SW480 (cell line): ENCODE measurements at regions not wholly inside any gene's neighbourhood (a gene's known extent, or its start where the extent isn't known, plus 50 kb on each side); places are given as distances from the start of the nearest gene placed in this dataset.

Source experiments
- DNase-seq: peaks from one replicate; pipeline ENCODE4 v3.0.0-alpha.2; 2016; ENCODE audit warnings: low spot score

DNA sequence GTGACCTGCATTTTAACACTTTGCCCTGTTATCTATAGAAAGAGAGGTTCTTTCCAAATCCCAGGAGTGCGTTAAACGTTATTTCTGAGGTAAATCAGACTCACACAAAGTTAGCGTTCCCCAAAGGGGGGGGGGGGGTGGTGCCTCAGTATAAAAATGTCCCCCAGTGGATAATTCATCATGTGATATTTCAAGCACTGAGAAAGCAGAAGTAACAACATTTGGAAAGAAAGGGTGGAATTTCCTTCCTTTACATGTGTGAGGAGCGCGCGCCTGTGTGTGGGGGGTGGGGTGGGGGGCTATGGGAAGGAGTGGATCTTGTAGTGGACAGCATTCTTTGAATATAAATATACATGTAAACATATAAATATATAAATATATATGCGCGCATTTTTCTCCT lies 630.9 kb downstream of the NYAP2 start:
- DNase-seq = no peak

DNA sequence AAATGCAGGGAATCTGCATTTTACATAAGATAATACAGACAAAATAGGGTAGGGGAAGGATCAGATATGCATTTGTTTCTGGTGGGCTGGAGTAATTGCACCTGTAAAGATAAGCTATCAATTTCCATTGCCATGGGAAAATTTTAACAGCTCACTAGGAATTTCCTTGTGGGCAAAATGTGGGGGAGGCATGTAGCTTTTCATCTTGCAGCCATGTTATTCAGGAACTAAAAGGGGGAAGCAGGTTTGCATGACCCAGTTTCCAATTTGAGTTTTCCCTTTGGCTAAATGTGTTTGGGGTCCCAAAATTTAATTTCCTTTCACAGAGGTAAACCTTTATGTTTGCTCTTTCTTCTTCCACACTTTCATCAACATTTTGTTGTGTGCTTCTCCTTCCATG lies 624.4 kb downstream of the NYAP2 start:
- no peak for DNase-seq

DNA sequence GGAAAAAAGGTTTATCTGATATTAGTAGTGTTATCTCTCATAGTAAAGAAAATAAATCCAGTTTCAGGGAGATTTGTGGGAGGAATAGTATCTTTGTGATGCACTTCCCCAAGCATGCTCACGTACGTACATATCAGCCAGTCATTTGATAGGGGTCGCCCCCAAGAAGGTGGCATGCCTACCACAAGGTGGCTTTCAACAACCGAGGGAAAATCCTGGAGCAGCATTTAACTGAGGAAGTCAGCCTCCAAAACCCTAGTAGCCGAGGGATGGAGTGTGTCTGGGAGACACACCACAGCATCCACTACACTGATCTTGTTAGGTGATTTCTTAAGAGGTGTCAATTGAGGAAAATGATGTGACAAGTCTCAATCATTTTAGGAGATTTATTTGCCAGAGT lies 623.9 kb downstream of the NYAP2 start:
- DNase-seq = no peak

DNA sequence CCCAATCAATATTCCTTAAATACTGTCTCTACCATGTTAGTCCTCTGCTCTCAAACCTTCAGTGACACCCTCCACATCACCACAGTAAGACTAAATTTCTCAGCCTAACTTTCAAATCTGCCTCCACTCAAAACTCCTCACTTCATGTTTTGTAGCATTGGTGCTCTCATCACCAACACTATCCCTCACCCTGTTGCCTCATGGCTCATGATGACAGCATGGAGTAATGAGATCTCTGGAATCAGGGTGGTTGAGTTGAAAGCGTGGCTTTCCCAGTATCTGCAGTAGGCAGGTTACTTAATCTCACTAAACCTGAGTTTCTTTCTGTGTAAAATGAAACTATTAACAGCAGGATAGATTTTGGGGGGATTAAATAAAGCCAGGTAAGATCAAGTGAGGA lies 621.4 kb downstream of the NYAP2 start:
- no peak for DNase-seq

DNA sequence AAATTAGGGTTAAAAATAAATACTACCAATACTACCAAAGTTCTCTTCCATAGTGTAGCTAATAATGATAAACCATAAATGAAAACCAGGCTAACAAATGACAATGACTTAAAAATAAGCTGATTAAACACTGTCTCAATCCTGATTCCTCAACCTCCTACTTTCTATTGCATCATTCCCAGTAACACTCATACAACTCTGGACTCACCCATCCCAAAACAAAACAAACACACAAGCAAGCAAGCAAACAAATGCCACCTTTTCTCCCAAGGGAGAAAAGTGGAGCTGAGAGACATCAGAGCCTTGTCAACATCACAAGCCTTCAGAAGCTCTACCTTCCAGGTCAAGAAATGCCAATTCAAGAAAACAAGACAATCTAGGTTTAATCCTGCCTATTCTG lies 620.7 kb downstream of the NYAP2 start:
- DNase-seq = no peak

DNA sequence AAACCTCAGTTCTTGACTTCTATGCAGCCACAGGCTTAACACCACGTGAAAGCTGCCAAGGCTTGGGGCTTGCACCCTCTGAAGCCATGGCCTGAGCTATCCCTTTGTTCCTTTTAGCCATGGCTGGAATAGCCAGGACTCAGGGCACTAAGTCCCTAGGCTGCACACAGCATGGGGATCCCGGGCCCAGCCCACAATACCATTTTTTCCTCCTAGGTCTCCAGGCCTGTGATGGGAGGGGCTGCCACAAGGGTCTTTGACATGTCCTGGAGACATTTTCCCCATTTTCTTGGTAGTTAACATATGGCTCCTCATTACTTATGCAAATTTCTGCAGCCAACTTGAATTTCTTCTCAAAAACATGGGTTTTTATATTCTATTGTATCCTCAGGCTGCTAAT lies 619.1 kb downstream of the NYAP2 start:
- no peak for DNase-seq

DNA sequence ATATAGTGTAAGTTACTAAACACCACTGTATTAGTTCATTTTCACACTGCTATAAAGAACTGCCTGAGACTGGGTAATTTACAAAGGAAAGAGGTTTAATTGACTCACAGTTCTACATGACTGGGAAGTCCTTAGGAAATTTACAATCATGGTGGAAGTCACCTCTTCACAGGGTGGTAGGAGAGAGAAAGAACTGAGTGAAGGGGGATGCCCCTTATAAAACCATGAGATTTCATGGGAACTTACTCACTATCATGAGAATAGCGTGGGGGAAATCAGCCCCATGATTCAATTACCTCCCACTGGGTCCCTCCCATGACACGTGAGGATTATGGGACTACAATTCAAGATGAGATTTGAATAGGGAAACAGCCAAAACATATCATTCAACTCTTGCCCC lies 618.0 kb downstream of the NYAP2 start:
- no peak for DNase-seq

DNA sequence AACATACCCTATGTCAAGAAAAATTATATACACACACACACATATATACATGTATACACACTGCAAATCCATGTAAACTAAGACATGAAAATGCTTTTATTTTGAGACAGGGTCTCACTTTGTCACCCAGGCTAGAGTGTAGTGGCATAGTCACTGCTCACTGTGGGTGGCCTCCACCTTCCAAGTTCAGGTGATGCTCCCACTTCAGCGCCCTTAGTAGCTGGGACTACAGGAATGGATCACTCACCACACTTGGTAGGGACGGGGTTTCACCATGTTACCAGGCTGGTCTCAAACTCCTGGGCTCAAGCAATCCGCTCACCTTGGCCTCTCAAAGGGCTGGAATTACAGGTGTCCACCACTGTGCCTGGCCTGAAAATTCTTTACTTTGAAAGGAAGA lies 617.6 kb downstream of the NYAP2 start:
- DNase-seq = no peak

DNA sequence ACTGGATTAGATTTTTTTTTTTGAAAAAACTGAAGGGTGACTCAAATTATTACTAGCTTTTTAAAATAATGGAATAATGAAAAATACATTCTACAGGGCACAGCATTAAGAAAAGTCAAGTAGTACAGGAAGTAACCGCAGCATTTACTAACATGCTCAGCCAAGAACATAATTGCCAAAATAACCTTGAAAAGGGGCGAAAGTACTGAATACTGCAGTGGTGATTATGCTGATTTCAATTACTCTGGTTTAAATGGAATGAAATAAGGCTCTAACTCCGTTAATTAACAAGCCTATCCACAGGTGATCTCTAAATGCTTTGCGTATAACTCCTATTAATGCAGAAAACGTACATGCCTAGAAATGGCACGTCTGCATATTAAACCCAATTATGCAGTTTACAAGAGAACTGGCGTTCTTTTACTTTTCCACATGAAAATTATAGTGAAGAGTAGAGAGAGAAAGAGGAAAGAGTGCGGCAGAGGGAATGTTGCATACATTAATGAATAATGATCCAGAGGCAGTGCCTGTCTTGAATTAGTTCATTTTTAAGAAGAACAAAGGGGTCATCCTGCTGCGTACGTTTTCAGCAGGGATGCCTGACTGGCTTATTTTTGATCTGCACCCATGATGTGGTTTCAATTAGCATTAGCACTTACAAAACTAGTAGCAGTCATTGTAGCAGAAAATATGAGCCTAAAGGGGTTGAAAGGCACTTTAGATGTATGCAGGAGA lies 612.4 kb downstream of the NYAP2 start:
- no peak for DNase-seq

DNA sequence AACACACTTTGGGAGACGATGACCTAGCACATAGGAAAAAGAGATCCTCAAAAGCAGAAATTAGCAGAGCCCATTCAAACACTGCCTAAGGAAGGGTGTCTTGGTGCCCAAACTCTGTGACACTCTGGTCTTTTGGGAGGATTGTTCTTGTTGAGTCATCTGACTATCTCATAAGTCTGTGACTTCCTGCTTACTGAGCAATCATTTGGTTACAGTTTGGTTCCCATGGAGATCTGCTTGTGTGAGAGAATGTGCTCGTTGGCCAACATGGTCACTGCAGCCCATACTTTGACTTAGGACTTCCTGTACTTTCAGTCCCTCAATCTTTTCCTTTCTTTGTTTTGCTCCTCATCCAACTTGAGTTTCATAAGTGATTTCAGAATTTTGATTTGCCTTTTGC lies 602.9 kb downstream of the NYAP2 start:
- DNase-seq = peak; percentile 6

DNA sequence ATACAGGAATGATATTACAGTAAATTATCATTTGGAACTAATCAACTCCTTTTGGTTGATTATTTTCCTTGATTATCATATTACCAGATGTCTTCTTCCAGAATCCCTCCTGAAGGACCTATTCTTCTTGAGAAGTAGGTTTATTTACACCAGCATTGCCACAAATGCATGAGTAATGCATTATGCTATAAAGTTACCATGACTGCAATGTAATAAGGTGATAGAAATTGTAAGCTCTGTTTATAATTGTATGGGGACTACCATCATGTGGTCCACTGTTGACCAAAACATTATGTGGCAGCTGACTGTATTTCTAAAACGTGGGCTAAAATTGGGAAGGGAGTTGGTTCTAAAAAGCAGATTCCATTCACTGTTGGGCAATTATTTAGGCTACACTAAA lies 602.2 kb downstream of the NYAP2 start:
- DNase-seq = no peak

DNA sequence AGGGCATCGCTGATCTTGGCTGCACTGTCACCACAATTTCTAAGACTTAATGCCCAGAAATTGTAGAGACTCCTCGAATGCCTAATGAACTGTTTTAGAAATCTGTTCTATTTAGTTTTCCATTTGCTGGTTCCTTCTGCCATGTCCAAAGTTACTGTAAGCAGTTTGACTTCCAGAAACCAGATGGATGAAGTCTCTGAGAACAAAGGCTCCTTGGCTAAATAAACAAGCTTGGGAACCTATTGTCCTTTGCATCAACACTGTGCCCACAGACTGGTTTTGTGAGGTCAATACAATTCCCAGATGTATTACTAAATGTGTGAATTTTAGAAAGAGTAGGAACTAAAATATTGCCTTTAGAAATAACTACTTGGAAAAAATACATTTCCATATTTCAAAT lies 600.2 kb downstream of the NYAP2 start:
- DNase-seq = no peak

DNA sequence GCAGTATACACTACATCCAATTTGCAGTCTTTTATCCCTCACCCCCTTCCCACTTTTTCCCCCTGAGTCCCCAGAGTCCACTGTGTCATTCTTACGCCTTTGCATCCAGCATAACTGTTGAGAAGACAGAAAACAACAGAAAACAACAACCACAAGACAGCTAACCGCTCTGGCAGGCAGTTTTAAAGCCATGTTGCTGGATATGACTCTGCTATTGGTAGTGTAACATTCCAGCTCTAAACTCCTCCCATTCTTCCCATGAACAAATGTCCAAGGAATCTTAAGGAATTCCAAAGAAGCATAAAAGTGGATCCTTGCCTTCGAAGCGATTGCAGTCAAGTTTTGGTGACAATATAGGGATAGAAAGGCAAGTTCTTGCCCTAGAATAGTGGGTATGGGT lies 599.1 kb downstream of the NYAP2 start:
- no peak for DNase-seq

DNA sequence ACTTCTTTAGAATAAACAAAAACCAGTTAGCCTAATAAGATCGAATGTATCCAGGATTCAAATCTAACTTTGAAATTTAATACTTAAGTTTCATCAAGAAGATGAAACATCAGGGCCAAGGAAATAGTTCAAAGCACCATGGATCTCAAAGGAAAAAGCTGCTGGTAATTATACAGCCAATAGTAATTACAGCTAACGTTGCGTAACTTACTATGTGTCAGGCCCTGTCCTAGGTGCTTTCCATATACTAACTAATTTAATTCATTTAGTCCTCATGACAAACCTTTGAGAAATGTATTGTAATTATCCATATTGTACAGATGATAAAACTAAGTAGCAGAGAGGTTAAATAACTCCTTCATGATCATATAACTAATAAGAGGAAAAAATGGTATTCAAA lies 598.6 kb downstream of the NYAP2 start:
- no peak for DNase-seq

DNA sequence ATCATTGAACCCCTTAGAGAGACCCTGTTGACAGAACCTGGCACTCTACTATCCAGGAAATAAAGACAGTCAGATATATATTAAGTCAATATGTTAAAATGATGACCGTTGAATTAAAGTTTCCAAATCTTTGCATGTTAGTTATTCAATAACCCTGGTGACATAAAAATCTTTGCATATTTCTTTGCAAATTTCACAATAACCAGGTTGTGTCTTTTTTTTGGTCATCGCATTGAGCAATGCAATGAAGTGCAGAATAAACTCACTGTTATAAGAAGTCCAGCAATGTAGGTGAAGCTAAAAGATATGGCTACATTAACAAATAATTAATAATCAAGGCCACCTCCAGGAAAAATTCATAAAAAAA lies 596.9 kb downstream of the NYAP2 start:
- DNase-seq = no peak

DNA sequence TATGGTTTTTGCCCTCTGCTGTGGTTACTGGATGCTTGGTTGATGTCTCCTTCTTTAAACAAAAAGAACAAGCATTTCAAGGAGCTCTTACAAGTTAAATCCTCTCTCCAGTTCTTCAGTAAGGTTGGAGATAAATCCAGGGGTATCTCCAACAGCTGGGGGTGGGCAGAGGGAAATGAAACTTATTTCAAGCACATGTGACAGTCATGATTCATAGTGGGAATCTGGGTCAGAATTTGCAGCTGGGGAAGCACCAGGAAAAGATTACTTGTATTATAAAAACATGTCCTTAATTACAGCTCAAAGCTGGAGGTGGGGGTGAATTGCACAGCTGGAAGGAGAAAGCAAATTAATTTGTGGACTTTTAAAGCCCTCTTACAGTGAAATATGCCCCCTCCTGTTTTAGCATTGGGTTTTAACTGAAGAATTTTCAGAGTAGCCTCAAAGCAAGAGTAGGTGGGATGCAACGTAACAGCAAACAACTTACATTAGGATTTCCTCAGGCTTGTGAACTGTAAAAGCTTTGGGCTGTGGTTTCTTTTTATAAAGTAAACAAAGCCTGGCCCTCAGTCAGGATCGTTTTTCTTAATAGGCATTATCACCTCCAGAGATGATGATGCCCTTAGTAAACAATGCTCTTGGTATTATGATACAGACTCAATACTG lies 596.4 kb downstream of the NYAP2 start:
- DNase-seq = no peak

DNA sequence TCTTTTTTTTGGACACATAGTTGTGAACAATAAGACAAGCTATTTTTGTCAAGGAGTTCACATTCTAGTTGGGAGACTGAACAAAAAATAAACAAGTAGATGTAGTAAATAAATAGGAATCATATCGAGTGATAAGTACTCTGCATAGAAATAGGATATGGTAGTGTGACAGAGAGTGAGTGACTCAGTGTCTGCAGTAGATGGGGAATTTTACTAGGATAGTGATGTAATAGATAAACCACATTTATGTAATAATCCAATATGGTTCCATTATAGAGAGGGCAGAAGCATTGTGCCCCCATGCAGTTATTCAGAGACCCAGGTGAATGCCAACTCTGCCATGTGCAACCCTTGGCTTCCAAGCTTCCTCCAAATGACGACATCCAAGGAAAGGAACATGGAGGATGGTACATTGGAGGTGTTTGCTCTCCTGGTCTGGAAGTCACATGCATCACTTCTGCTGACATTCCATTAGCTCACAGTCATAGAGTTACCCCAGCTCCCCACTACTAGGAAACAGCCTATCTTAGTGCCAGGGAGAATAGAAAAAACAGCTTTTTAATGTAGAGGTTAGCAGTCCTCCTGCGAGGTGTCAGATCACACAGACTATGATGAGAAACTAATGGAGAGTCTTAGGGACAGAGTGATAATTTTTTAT lies 595.4 kb downstream of the NYAP2 start:
- no peak for DNase-seq

DNA sequence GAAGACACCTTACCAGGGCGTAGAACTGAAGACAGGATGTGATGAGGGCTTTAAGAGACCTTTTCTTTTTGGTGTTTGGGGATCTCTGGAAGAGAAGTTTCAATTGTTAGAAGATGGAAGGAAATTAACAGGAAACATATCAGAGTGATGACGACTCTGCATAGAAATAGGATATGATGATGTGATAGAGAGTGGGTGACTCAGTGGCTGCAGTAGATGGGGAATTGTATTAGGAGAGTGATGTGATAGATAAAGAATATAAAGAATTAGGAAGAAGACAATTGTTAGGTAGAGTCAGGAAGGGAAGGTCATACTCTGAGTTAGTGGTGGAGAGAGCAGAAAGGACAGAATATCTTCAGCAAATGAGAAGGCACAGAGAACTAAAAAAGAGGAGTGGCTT lies 593.9 kb downstream of the NYAP2 start:
- no peak for DNase-seq

DNA sequence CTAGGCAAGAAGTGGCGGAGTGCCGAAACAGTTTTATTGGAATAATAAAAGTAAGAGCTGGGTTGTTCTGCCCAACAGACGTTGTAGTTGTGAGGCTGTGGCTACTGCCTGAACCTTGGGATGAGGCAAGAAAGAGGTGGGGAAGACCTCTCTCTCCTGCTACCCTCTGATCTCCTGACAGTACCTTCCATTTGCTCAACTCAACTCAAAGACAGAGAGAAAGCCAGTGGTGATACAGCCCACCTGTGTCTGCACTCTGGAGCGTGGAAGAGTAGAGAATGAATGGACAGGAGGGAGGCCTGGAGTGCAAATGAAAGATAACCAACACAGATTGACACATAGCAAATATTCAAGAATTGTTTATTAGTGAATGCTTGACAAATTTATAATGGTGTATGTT lies 590.3 kb downstream of the NYAP2 start:
- DNase-seq = no peak

DNA sequence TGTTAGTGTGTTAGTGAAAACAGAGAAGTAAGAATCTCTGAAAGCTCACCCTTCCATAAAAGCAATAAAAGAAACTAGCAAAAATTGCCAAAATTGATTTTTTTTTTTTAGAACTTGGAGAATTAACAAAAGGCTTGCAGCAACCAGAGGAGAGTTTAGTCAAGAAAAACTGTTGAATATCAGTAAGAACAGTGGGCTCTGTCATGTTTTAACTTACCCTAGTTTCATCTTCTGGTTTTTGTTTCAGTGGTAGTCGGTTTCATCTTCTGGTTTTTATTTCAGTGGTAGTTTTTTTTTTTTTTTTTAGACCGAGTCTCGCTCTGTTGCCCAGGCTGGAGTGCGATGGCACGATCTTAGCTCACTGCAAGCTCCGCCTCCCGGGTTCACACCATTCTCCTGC lies 580.9 kb downstream of the NYAP2 start:
- no peak for DNase-seq

DNA sequence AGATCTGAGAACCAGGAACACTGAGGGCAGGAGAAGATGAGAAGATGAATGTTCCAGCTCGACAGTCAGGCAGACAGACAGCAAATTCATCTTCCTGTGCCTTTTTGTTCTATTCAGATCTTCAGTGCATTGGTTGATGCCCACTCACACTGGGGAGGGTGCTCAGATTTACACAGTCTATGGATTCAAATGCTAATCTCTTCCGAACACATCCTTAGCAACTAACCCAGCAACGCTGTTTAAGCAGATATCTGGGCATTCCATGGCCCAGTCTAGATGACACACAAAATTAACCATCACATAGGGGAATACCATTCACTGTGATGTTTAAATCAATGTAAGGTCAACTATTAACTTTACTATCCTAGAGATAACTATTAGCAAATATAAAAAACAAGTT lies 571.9 kb downstream of the NYAP2 start:
- no peak for DNase-seq

DNA sequence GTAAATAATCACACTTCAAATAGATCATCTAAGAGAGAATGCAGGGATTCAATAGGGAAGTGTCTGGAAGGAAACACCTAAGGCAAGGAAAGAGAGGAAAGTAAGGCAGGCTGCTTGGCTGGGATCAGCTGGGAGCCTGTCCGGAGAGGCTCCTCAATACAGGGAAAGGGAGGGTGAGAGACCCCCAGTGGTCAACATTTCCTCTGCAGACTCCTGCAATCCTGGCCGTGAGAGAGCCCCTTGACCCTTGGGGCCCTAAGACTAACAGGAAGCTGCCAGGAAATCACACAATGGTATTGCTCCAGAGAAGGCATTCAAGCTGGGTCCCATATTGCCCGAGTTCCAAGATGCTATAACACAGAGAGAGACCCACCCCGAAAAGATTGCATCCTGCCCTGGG lies 549.4 kb downstream of the NYAP2 start:
- no peak for DNase-seq

DNA sequence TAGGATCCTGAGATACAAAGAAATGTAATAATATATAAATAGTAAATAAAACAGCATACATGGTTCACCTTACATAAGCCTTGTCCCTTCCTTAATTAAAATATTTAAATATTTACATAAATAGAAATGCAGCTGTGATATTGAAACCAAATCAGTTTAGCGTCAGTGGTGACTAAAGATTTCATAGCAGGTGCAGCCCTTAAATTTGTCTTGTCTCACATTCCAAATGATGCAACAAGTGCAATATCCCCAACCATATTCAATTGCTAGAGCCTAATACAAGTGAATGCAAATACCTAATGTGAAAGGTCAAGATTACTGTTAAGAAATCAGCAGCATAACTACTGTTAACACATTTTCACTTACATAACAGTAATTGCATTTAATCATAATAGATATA lies 539.5 kb downstream of the NYAP2 start:
- no peak for DNase-seq
